ENCODE measurements at regions not wholly inside any gene's neighbourhood (a gene's known extent, or its start where the extent isn't known, plus 50 kb on each side); places are given as distances from the start of the nearest gene placed in this dataset.

GRCh38 chr17:34110315-34110714 is 144.8 kb upstream of the CCL2 start:
- no peak for DNase-seq

DNA sequence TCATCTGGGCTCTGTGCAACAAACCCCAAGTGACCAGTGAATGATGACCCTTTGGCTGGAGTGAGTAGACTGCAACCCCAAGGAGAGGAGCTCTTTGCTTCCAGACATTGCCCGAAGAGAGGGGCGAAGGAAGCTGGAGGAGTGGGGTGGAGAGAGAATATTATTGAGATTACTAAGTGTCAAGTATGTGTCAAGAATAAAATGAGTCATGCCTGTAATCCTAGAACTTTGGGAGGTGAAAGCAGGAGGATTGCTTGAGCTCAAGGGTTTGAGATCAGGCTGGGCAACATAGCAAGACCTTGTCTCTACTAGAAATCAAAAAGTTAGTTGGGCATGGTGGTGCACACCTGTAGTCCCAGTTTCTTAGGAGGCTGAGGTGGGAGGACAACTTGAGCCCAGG is 142.0 kb upstream of the CCL2 start:
- DNase-seq = no peak

DNA sequence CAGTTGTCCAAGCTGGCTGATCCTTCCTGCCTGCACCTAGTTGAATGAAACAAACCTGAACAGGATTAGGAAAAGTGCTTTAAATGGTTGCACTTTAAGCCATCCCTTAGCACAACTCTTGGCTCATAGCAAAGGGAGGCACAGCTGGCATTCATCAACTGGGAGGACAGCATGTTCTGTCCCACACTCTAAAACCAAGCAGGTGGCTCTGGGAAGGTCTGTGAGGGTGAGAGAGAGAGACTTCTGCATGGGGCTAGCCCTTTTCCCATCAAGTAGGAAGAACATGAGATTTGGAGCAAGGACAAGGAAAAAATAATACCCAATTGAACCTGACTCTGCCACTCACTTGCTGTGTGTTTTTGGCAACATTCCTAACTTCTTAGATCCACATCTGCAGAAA is 140.9 kb upstream of the CCL2 start:
- DNase-seq = no peak

DNA sequence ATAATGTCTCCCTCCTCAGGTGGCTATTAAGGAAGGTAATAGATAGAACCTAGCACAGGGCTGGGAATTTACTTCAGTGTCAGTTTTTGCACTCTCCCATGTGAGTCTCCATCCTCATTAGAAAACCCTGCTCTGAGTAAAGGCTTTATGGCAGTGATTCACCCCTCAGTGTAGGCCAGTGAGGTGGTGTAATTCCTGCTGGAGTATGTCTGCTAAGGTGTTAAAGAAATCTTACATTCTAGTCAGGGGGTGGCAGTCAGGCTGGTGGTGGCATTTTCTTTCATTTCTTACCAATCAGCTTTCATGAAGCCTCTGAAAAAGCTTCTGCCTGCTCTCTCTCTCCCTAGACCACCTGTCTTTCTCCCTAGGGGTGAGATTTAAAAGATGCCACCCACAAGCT is 138.8 kb upstream of the CCL2 start:
- DNase-seq = no peak

DNA sequence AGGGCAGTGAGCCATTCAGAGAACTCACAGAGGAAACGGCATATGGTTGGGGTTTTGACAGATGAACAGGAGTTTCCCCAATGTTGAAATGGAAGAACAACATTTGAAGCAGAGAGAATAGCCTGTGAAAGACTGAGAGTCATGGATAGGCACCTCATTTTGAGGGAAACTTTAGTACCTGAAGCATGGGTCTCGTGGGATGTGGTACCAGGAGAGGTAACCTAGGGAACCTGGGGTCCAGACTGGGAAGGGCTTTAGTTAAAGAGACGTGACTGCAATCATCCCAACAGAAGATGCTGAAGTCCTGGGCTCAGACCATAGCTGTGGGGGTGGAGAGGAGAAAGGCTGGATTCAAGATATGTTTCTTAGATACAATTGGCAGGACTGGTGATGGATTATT is 137.8 kb upstream of the CCL2 start:
- no peak for DNase-seq

DNA sequence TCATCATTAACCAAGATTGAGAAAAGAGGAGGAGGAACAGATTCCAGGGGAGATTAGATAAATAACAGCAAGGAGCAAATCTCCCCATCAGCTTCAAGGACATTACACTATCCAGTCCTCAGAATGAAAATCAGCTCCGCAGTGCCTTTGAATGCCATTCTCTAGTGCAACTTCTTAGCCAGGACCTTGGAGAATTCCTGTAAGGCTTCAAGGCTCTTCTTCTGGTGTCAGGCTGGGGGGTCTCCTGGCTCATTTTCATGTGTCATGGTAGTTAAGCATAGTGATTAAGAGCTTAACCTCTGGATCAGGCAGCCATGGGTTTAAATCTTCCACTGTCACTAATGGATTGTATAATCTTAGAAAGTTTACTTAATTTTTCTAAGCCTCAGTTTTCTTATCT is 137.3 kb upstream of the CCL2 start:
- no peak for DNase-seq

GRCh38 chr17:34118564-34118963 is 136.5 kb upstream of the CCL2 start:
- DNase-seq = no peak

- DNase-seq = no peak
Observed at GRCh38 chr17:34121311-34121710, 133.8 kb upstream of the CCL2 start.

- DNase-seq = no peak
Observed at GRCh38 chr17:34122515-34122914, 132.6 kb upstream of the CCL2 start.

DNA sequence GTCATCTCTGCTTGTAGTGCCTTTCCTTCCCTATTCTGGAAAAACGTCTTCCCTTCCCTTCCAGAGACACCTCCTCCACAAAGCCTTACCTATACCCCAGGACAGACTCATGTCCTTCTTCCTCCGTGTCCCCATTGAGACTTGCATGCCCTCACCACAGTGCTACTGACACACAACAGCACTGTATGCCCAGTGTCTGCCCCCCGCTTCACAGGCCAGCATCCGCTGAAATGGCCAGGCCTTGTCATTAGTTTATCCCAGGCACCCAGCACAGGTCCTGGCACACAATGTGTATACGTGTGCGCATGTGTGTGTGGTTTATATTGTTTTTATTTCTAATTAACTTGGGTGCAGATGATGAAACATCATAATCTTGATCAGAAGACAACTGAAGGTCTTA is 130.1 kb upstream of the CCL2 start:
- DNase-seq = no peak

DNA sequence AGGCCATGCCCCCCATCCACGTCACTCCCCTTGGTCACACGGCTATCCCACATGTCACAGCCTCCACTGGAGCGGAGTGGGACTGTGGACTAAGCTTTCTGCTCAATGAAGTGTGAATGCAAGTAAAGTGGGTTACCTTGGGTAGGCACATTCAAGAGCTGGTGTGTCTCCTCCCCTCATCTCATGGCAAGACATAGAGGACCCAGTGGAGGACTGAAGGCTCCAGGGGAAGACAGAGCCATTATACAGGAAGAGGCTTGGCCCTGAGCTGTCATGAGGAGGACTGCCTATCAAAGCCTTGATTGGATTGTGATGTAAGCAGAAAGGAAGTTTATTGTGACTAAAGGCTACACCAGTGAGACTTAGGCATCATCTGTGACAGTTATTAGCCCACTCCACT is 129.2 kb upstream of the CCL2 start:
- DNase-seq = no peak

DNA sequence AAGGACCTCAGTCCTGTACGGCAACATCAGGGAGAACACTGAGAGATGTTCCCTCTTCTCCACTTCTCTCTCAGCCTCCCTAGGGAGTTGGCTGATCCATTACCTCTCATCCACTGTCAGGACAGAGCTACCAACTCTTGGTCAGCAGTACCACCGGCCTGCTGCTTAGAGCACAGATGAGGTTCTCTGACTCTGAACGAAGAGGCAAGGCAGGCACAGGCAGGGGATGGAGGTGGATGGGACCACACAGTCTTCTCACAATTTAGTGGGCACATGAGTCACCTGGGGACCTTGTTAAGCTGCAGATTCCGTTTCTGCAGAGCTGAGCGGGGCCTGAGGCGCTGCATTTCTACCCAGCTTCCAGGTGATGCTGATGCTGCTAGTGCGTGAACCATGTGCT is 128.6 kb upstream of the CCL2 start:
- DNase-seq = no peak

- DNase-seq = no peak
Observed at GRCh38 chr17:34126965-34127364, 128.1 kb upstream of the CCL2 start.

GRCh38 chr17:34130544-34130943 is 124.5 kb upstream of the CCL2 start:
- no peak for DNase-seq

- no peak for DNase-seq
Observed at GRCh38 chr17:34131386-34131785, 123.7 kb upstream of the CCL2 start.

DNA sequence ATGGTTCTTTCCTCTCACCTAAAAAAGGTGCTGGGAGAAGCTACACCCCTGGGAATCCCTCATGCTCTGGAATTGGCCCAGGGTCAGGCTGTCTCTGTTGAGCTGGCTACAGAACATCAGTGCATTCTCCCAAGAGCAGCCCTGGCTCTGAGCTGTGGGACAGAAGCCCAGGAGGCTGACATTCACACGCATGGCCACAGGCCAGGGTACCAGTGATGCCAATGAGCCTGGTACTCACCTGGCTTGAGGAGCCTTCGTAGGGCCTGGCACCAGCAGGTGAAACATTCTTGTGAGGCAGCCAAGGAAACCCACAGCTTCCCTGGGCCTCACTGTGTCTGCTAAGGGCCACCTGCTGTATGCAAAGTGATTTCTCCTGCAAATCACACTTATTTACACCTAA is 121.7 kb upstream of the CCL2 start:
- no peak for DNase-seq

GRCh38 chr17:34135841-34136240 is 119.2 kb upstream of the CCL2 start:
- DNase-seq = no peak

DNA sequence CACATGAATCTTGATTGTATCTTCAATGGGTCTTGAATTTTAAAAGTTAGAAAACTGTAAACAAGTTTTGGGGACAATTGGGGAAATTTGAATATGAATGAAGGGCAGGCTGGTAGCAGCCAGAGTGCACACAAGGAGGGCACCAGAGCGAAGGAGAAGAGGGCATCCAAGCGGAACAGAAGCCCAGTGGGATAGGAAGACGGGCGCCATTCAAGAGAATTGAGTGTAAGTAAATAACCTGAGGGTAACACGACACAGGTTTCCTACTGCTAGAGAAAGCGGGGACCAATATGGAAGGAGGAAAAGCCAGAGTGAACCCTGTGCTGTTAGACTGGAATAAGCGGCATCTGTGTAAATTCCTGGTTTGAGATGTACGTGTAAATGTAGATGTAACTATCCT is 115.1 kb upstream of the CCL2 start:
- DNase-seq = no peak

- no peak for DNase-seq
Observed at GRCh38 chr17:34141590-34141989, 113.5 kb upstream of the CCL2 start.

- DNase-seq = no peak
Observed at GRCh38 chr17:34143430-34143829, 111.7 kb upstream of the CCL2 start.

DNA sequence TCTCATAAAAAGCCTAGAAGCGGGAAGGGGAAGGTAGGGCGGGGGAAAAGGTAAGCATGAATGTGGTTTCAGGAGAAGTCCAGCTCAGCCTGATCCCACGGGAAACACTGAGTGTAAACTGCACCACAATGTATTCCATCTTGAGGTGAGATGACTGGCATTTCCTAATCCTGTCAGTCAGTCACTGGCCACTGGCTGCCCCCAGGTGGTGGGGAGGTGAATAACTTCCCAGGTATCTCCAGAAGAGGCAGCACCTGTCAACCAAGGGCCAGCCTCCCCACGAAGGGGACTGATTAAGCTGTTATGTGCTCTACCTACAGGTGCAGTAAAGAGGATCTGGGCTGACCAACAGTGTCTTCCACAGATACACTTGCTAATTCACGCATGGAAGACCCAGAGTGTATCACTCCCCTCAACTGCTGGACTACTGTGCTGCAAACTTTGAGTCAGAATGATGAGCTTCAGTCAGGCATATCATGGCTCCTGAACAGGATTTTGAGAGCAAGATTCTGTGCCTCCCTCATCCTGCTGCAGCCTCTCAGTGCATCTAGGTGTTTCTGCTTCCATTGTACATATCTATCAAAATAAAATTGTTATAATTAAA is 108.5 kb upstream of the CCL2 start:
- DNase-seq = peak; percentile 76

- no peak for DNase-seq
Observed at GRCh38 chr17:34151102-34151501, 104.0 kb upstream of the CCL2 start.

DNA sequence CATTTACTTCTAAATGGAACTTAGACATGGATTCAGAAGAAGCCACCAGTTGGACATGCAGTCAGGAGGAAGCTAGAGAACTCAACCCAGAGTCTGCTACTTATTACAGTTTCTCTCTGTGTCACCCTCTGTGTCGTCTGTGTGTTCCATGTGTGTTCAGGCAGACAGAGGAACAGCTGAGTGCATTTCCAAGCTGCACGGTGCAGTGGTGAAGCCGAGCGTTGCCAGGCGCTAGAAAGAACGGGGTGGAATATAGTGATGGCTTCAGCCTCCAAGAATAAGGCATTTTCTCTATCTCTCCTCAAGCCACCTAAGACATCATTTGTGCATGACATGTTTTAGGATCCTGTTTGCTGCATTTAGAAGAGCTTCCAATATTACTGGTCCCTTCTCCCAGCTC is 101.1 kb upstream of the CCL2 start:
- no peak for DNase-seq

- DNase-seq = peak; percentile 12
Observed at GRCh38 chr17:34154961-34155730, 99.9 kb upstream of the CCL2 start.

GRCh38 chr17:34155947-34156346 is 99.1 kb upstream of the CCL2 start:
- no peak for DNase-seq
